Kidney epithelial cell (primary cell): ENCODE measurements at regions not wholly inside any gene's neighbourhood (a gene's known extent, or its start where the extent isn't known, plus 50 kb on each side); places are given as distances from the start of the nearest gene placed in this dataset.

Source experiments
- DNase-seq: peaks from one replicate; pipeline ENCODE4 v3.0.0-alpha.2; 2010; ENCODE audit warnings: low read depth
- H3K27me3 ChIP-seq: 2 replicates; pipeline ENCODE4 v1.6.0; 2011; ENCODE audit warnings: low read length; ENCODE audit not compliant: control insufficient read depth, insufficient read depth
- H3K36me3 ChIP-seq: 2 replicates; pipeline ENCODE4 v1.5.1; 2011; ENCODE audit warnings: low read length; ENCODE audit not compliant: control insufficient read depth, insufficient read depth
- H3K4me3 ChIP-seq: 2 replicates; pipeline ENCODE4 v1.5.1; 2011; ENCODE audit warnings: low read depth, mild to moderate bottlenecking, control low read depth, low read length
- TF ChIP-seq, protein P1 (sequence below): IDR thresholded peaks from 2 replicates; pipeline ENCODE4 v1.5.1; 2011; ENCODE audit warnings: mild to moderate bottlenecking, moderate library complexity, low read length, control low read depth, inconsistent platforms; ENCODE audit not compliant: insufficient read depth, poor library complexity, severe bottlenecking

DNA sequence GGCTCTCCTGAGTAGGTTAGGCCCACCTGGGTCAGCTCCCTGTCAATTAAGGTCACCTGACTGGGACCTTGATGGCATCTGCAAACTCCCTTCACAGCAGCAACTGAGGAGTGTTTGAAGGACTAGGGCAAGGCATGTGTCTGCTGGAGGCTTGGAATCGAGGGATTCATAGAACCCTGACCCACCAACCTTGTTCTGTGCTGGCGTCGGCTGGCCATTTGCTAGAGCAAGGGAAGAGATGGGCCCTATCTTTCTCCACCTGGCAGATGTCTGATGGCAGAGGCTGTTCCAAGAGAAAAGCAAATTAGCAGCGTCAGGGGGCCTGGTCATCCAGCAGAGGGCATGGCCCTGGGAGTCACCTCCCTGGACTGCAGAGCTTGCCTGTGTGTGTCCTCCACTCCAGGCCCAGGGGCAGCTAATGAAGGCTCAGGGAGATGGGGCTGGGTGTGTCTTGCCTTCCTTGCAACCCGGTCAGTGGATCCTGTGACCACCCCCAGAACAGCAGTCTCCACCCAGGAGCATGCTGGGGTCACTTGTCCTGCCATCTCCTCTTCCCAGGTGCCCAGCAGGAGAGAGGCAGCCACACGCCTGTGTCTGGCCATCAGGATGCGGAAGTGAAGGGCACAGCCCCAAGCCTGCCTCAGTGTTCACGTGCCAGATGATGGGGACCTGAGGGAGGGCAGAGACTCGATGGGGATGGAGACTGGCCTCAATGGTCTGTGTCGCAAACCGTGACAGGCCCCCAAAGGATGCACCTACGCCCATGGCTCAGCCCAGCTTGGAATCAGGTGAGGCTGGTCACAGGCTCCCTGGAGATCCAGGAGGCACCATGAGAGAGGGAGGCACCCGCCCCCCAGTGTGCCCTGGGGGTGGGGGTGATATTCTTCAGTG is 53.9 kb downstream of the BARX1 start:
- H3K36me3 ChIP-seq: no peaks in the 10 kb centered on the region
- no peak for DNase-seq
- H3K27me3 ChIP-seq: no peaks in the 10 kb centered on the region
- H3K4me3 ChIP-seq: no peak overlapping the region
- TF ChIP-seq, protein P1, sequence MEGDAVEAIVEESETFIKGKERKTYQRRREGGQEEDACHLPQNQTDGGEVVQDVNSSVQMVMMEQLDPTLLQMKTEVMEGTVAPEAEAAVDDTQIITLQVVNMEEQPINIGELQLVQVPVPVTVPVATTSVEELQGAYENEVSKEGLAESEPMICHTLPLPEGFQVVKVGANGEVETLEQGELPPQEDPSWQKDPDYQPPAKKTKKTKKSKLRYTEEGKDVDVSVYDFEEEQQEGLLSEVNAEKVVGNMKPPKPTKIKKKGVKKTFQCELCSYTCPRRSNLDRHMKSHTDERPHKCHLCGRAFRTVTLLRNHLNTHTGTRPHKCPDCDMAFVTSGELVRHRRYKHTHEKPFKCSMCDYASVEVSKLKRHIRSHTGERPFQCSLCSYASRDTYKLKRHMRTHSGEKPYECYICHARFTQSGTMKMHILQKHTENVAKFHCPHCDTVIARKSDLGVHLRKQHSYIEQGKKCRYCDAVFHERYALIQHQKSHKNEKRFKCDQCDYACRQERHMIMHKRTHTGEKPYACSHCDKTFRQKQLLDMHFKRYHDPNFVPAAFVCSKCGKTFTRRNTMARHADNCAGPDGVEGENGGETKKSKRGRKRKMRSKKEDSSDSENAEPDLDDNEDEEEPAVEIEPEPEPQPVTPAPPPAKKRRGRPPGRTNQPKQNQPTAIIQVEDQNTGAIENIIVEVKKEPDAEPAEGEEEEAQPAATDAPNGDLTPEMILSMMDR: no peak

DNA sequence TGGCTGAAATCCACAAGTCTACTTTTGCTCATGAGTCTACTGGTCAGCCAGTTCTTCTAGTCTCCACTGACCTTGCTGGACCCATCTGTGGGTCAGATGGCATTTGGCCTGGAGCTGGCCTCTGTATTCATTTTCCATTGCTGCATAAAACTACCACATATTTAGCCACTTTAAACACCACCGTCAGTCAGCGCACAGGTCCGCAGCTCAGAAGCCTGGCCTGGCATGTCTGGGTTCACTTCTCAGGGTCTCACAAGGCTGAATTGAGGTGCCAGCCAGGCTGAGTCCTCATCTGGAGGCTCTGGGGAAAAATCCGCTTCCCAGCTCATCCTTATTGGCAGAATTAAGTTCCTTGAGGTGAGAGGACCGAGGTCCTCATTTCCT is 54.7 kb downstream of the BARX1 start:
- DNase-seq: no peak
- H3K36me3 ChIP-seq: no peaks in the 10 kb centered on the region
- TF ChIP-seq, protein P1: no peak
- no peaks in the 10 kb centered on the region for H3K27me3 ChIP-seq
- no peak overlapping the region for H3K4me3 ChIP-seq

DNA sequence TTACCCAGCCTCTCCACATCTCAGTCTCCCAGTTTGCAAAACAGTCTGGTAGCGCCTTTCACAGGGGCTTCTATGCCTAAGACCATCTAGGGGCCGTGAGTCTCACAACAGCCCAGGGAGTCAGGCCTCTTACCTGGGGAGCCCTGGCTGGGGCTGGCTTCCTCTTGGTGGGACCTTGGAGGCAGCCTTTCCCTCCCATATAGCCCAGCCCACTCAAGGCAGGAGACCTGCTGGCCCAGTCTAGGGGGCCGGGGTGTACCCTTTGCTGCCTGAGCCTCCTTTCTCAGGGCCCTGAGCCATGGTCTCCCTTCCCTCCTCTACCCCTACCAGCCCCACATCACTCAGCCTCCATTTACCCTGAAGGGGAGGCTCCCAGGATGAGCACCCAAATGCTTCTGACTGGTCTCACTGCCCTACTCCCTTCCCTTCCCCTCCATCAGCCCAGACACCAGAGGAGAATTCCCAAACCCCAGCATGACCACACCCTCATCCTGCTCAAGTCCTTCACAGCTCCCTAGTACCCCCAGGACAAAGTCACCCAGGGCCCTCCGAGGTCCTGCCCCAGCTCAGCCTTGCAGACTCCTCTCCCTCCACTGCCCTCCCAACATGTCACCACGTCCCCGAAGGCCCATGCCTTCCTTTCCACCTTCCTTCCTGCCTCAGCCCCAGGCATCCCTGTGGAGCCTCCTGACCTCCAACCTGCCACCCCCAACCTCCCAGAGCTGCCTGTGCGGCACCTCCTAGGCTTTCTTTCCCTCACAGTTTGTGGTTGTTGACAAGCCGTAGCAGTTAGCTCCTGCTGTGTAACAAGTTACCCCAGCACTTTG is 55.3 kb downstream of the BARX1 start:
- H3K27me3 ChIP-seq: no peaks in the 10 kb centered on the region
- TF ChIP-seq, protein P1: no peak
- DNase-seq: no peak

GRCh38 chr9:93898502-93899426 is 56.4 kb downstream of the BARX1 start:
- Histone ChIP-seq H3K4me3 (no peak overlapping the region), H3K36me3 (no peaks in the 10 kb centered on the region), H3K27me3 (no peaks in the 10 kb centered on the region)
- TF ChIP-seq, protein P1: no peak
- no peak for DNase-seq

More for the DNA sequence above, 55.3 kb downstream of the BARX1 start:
- H3K36me3 ChIP-seq: no peaks in the 10 kb centered on the region
- no peak overlapping the region for H3K4me3 ChIP-seq

DNA sequence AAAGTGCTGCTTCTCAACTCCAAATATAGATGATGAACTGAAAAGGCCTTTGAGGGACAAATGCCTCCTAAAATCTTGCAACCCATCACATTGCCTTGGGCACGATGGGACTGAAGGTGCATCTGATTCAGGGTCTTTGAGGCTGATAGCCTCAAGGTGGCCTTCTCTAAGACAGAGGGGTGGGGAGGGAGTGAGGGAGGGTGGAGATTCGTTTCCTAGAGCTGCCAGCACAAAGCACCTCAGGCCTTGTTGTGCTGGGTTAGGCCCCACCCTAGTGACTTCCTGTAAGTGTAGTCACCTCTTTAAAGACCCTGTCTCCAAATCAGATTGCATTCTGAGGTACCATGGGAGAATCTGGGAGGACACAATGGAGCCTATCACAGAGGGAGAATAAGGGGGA is 57.1 kb downstream of the BARX1 start:
- no peaks in the 10 kb centered on the region for H3K27me3 ChIP-seq
- no peaks in the 10 kb centered on the region for H3K36me3 ChIP-seq
- TF ChIP-seq, protein P1: no peak
- H3K4me3 ChIP-seq: no peak overlapping the region
- DNase-seq: no peak
